ENCODE measurements at regions not wholly inside any gene's neighbourhood (a gene's known extent, or its start where the extent isn't known, plus 50 kb on each side); places are given as distances from the start of the nearest gene placed in this dataset.
"Not testable (repeated sequence)": the region's sequence is repeated elsewhere in the genome, so short reads cannot be mapped to it uniquely, and the experiment has no call there.

DNA sequence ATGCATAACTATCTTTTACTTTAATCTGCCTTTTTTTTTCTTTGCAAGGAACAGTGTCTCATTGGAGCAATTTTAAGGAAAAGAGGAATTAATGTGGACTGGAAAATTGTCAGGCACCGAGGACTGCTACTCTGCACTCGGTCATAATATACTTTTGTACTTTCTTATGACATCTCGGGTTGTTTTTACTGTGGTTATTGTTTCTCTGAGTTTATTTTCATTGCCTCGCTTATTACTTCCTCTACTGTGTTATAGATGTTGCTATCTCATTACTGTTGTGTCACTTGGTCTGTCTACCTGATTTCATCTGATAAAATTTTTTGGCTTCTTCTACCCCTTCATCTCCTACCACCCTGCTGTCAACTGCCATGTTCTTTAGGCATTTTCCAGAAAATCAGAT lies 213.5 kb upstream of the POU1F1 start:
- no peak for DNase-seq (ENCODE audit: low read depth)

DNA sequence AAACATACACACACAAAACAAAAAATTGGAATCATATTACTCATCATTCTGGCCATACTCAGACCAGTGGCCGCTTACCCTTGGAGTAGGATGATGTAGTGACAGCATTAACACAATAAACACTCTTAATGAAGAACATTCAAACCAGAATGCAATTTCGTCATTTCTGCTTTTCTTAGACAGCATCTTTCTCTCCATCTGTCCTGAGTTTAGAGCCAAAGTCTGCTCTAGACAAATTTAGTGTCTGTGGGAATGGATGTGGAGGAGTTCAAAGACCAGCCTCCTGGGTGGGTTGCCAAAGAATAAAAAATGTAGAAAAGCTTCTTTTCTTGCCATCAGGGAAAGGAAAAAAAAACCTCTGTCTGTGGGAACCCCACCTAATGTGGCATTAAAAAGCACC lies 212.4 kb upstream of the POU1F1 start:
- no peak for DNase-seq (ENCODE audit: low read depth)

DNA sequence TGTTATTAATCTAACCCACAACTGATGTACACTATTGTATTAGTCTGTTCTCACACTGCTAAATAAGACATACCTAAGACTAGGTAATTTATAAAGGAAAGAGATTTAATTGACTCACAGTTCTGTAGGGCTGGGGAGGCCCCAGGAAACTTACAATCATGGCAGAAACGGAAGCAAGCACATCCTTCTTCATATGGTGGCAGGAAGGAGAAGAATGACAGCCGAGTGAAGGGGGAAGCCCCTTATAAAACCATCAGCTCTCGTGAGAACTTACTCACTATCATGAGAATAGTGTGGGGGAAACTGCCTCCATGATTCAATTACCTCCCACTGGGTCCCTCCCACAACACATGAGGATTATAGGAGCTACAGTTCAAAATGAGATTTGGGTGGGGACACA lies 210.3 kb upstream of the POU1F1 start:
- DNase-seq (ENCODE audit: low read depth), result not testable (repeated sequence)

DNA sequence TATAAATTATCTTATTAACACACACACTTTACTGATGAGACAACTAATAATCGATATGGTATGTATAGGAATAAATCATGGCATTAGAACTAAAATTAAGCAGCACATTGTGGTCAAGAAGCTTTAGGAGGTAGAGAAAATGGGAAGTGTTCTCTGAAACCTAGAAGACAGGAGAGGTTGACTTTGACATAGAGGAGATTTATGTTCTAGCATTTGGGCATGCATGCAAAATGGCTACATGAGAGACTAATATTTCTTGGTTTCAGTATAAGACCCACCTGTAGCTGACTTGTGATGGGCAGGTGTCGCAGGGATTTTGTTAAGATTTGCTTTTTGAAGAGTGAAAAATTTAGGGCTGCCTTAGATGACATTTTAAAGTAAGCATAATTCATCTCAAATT lies 209.7 kb upstream of the POU1F1 start:
- no peak for DNase-seq (ENCODE audit: low read depth)

DNA sequence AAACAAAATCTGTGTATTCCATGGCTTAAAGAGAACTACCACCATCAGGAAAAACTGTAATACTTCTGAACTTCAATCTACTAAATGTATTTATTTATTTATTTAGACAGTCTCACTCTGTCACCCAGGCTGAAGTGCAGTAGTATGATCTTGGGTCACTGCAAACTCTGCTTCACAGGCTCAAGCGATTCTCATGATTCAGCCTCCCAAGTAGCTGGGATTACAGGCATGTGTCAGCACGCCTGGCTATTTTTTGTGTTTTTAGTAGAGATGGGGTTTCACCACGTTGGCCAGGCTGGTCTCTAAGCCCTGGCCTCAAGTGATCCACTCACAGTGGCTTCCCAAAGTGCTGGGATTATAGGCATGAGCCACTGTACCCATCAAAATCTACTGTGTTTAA lies 202.3 kb upstream of the POU1F1 start:
- DNase-seq (ENCODE audit: low read depth), result no peak

DNA sequence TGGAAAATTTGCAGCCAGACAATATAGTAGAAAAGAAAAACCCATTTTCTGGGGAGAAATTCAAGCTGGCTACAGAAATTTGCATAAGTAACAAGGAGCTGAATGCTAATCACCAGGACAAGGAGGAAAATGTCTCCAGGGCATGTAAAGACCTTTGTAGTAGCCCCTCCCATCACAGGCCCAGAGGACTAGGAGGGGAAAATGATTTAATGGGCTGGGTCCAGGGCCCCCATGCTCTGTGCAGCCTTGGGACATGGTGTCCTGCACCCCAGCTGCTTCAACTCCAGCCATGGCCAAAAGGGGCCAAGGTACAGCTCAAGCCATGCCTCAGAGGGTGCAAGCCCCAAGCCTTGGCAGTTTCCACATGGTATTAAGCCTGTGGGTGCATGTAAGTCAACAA lies 197.6 kb upstream of the POU1F1 start:
- DNase-seq (ENCODE audit: low read depth), result no peak

DNA sequence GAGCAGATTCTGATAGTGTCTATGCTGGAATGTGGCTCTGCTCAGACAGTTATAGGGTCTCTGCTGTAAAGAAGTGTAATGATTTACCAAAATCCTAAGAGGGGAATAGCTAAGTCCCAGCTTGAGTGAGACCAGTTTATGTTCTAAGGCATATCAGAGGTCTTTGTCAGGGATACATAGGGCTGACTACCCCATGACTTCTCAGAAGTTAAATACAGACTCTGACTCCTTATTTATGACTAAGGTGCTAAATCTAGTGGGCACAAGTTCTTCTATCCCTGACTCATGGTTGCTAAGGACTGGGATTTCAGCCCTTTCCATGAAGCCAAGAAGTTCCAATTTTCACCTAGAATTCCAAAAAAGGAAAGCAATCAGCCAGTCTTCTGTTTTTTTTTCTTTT lies 192.6 kb upstream of the POU1F1 start:
- DNase-seq (ENCODE audit: low read depth), result no peak

DNA sequence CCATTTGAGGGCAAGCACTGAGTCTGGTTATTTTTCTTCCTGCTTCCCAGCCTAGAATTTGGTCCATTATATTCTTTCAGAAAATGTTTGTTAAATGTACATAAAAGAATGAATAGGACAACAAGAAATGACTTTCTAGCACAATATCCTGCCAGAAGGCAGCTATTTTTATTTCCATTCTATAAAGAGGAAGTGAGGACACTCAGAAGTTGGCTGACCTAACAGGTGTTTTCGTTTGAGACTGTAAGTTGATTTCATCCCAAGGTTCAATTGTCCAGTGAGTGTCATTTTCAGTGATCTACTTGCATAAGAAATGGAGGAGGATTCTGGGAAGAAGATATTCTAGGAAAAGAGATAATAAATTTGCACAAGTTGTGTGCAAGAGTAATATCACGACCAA lies 191.9 kb upstream of the POU1F1 start:
- DNase-seq (ENCODE audit: low read depth), result no peak

DNA sequence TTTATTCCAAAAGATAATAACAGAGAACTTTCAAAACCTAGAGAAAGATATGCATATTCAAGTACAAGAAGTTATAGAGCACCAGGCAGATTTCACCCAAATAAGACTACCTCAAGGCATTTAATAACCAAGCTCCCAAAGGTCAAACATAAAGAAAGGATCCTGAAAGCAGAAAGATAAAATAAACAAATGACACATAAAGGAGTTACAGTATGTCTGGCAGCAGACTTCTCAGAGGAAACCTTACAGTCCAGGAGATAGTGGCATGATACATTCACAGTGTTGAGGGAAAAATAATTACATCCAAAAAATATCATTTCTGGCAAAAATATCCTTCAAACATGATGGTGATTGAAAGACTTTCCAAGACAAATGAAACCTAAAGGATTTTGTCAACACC lies 185.8 kb upstream of the POU1F1 start:
- DNase-seq (ENCODE audit: low read depth), result no peak

DNA sequence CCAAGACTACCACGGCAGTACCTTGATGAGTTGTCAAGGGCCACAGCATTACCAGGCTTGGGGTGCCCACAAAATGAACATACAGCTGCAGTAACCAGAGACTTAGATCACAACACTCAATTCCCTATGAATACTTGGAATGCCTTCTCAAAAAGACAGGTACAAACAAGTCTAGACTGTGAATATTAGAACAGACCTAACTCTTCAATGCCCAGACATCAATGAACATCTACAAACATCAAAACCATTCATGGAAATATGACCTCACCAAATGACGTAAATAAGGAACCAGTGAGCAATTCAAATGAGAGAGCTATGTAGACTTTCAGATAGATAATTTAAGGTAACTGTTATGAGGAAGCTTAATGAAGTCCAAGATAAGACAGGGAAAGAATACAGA lies 185.1 kb upstream of the POU1F1 start:
- no peak for DNase-seq (ENCODE audit: low read depth)

DNA sequence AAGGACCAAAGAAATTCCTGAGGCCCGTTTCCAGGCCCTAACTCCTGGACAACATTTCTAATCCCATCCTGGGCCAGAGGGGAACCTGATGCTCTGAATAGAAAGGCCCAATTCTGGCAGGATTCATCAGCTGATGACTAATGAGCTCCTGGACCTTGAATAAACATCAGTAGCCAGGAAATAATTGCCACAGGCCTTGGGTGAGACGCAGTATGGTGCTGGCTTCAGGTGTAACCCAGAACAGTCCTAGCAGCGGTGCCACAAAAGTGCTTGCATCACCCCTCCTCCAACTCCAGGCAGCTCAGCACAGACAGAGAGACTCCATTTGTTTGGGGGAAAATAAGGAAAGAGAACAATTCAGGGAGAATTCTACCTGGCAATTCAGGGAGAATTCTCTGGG lies 184.7 kb upstream of the POU1F1 start:
- no peak for DNase-seq (ENCODE audit: low read depth)

DNA sequence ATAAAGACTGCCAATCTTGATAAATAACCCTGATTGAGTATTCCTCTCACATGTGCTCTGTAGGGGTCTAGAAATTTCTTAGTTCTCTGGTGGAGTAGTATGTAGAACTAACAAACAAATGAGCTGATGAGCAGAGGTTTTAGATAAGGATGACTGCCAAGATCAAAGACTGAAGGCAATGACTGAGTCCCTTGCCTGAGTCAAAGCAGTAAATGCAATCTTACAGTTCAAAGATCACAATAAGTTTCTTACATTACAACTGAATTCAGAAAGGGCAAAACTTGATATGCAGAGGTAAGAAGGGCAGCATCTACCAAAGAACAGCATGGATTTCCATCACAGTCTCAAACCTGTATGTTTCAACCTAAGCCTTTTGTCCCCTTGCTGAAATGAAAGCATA lies 172.2 kb upstream of the POU1F1 start:
- no peak for DNase-seq (ENCODE audit: low read depth)

DNA sequence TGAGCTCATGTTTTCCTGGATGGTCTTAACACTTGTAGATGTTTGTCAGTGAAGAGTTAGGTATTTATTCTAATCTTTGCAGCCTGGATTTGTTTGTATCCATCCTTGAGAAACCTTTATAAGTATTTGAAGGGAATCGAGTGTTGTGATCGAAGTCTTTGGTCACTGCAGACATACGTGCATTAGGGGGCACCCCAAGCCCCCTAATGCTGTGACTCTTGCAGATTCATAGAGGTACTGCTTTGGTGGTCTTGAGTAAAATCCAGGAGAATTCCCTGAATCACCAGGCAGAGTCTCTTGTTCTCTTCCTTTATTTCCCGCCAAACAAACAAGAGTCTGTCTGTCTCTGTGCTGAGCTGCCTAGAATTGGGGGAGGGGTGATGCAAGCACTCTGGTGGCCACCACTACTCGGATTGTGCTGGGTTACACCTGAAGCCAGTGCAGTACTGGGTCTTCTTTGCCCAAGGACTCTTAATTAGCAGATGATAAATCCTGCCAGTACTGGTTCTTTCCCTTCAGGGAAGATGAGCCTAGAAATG lies 170.5 kb upstream of the POU1F1 start:
- DNase-seq (ENCODE audit: low read depth), result no peak

DNA sequence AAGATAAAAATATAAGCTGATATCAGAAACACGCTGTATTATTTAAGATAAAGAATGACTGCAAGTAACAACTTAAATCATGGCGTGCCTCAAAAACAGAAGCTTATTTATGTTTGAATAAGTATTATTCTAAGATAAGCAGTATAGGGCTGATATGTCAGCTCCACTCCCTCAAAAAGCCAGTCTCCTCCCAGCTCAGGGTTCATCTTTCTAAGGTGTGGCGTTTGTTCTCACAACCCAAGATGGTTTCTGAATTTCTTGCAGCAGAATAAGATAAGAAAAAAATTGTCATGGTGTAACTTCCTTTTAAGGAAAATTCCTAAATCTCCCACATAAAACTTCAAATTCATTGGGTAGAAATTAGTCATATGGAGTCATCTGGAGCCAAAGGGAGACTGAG lies 166.1 kb upstream of the POU1F1 start:
- DNase-seq (ENCODE audit: low read depth), result no peak

DNA sequence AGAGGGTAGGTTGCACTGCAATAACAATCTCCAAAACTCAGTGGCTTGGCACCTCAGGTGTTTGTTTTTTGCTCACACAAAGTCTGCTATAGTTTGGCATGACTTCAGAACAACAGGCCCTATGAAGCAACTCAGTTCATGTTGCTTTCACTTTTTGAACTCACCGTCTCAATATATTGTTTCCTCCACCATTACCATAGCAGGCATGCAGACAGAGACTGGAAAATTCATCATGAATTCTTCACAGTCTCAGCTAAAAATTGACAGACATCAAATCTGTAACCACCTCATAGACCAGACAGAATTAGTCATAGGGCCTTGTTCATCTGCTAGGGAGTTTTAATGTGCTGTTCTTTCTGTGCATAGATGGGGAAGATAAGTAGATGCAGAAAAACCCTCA lies 161.4 kb upstream of the POU1F1 start:
- DNase-seq (ENCODE audit: low read depth), result no peak

DNA sequence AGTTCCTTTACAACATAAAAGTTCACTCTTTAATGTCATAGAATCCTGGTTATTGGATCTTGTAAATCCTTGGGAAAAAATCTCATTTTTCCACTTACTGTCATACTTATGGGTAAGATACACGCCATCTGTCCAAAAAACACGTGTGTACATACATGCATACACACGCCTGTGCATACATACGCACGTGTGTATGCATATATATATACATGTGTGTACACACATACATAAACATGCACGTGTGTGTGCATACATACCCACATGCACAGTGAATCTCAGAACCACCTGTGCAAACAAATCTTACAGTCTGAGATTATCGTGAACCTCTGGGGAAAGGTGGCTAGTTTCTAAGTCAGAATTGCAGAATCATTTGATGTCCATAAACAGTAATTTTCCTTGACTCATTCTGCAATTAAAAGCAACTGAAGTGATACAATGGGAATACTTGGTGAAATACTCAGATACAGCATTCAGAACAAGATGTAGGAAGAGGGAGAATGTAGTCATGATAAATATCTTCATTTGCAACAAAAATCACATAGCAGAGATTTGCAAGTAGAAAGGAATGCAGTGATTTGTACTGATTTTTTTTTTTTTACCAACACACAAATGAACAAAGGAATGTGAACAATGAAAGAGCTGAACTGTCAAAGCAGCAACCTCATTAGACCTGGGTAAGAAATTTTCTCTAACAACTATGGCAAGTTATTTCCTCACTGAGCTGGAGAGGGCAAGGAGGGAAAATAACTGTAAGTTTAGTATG lies 160.6 kb upstream of the POU1F1 start:
- DNase-seq (ENCODE audit: low read depth), result no peak

DNA sequence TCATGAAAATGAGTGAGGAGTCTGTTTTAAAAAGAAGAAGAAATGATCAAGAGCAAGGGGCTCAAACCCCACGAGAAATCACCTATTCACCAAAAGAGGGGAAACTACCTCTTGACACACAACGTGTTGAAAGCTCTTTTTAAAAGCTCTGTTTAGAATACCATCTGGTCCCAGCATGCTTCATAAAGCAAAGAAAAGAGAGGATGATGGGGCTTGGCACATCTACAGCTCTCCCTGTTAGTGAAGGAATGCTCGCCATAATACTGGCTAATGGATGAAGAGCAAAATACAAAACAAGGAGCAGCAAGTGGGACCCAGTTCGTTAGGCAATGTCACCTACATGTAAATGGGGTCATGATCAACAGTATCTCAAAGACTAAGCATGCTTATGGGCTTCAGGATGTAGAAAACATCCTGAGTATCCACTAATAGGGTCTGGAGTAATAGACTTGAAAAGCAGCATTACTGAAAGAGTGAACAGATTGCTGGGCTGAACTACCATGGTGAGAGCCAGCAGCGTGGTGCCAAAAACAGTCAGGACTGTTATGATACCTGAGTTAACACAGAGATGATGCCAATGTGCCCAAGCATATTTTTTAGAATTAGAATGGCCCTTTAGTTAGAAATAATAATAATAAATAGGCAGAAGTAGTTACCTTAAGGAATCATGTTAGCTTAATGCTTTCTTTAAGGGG lies 159.7 kb upstream of the POU1F1 start:
- DNase-seq (ENCODE audit: low read depth), result no peak

DNA sequence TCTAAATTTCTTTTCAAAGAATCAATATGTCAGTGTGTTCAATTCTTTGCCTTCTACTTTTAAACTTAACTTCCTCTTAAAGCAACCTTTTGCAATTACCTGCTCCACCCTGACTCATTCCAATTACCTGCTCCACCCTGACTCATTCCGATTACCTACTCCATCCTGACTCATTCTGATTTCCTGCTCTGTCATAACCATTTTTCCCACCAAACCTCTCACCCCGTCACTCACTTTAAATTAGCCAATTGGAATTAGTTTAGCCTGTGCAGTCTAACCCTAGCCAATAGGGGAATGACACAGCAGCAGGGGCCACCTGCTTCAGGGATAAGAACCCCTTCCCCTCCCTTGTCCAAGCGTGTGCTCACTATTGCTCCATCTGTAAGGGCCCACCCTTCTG lies 157.1 kb upstream of the POU1F1 start:
- not testable (repeated sequence) for DNase-seq (ENCODE audit: low read depth)

DNA sequence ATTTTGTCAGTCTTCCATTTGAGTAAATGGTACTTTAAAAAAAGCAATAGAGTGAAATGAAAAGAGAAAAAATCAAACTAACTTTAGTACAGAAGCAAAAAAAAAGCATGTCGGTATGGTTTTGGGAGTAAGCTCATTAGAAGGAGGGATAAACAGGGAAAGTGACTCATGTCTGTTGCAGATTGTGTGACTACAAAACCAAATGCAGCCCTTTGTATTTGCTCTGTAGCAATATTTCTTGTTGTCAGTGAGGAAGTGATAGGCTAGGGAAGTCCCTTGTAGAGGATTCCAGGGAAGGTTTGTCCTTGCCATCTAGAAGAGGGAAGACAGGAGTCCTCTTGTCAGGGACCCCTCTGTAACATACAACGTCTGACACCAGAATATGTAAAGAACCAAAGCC lies 150.5 kb upstream of the POU1F1 start:
- DNase-seq (ENCODE audit: low read depth), result no peak

DNA sequence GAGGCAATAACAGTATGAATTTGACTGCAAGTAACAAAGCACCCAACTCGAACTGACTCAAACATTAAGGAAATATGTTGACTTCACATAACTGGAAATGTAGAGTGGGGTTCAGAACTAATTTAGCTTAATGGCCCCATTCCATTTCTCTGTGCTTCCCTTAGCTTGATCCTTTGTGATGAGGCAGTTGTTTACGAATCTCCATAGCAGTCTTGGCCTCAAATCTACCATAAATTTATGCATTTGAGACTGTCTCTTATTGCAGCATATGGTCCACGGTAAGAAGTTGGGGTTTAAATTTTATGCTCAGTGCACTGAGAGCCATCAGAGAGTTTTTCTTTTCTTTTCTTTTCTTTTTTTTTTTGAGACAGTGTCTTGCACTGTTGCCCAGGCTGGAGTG lies 148.7 kb upstream of the POU1F1 start:
- DNase-seq (ENCODE audit: low read depth), result no peak

DNA sequence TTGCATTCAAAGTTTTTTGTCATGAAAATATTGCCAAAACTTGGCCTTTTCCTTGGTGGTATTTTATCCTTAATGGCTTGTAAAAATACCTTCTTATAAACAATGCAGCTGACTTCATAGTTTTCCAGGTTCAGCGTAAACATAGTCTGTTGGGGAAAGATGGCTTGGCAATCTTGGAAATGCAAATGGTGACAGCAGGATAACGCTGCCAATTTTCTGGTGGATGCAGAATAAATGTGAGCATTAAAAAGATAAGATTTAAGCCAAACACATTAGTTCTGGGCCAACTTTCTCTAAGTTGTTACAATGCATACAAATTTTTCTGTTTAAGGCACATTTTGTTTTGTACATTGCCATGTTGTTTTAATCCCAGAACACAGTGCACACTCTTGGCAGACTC lies 147.0 kb upstream of the POU1F1 start:
- no peak for DNase-seq (ENCODE audit: low read depth)

DNA sequence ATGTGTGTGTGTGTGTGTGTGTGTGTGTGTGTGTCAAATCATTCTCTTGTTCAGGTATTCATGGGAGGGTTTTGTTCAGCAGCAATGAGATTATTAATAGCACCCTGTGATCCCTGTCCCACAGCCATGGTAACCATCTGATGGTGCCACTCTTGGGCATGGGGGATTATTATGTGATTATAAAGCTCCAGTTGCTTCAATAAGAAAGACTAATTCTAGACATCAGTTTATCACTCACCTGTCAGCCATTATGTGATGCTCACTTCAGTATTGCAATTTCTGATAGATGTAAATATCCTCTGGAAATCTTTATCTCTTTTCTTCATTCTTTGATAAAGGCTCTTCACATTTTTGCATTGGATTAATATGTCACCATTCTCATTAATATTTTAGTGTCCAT lies 145.9 kb upstream of the POU1F1 start:
- no peak for DNase-seq (ENCODE audit: low read depth)

DNA sequence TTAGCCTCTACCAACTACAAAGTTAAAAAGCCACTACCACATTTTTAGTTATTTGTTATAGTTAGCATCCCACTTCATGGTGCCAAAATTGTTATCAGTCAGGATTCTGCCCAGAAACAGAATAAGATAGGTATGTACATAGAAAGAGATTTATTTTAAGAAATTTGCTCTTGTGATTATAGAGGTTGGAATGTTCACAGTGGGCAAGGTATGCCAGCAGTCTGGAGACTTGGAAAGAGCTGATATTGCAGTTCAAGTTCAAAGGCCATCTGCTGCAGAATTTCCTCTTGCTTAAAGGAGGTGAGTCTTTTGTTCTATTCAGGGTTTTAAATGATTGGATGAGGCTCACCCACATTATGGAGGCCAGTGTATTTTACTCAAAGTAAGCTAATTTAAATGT lies 143.8 kb upstream of the POU1F1 start:
- DNase-seq (ENCODE audit: low read depth), result no peak

DNA sequence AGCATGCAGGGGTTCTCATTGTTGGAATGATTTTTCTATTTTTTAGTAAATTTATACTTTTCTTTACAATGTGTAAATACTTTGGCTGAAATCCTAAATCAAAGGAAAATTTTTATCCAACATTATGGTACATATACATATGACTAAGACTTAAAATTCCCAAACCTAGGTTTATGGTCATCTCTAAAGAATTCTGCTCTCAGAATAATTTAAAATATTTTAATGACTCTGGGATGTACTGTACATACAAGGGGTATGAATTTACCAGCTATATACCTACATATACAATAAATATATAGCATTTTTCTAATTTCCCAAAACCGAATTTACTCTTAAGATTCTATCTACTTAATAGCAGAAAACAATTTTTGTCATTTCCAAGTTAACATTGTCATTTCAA lies 137.9 kb upstream of the POU1F1 start:
- DNase-seq (ENCODE audit: low read depth), result no peak

Data from fibroblast of the conjunctiva (primary cell).